DMS114 treated with DMSO at 0.1 percent for 48 hours (cell line): ENCODE measurements at regions not wholly inside any gene's neighbourhood (a gene's known extent, or its start where the extent isn't known, plus 50 kb on each side); places are given as distances from the start of the nearest gene placed in this dataset.
A peak's percentile ranks its signal among the peaks of the same experiment; 100 is the strongest.
"Not testable (repeated sequence)": the region's sequence is repeated elsewhere in the genome, so short reads cannot be mapped to it uniquely, and the experiment has no call there.

ENCODE experiments used
- DNase-seq: peaks from one replicate; lab custom pipeline; 2025; ENCODE audit not compliant: unreplicated experiment; lab: John Stamatoyannopoulos, UW

DNA sequence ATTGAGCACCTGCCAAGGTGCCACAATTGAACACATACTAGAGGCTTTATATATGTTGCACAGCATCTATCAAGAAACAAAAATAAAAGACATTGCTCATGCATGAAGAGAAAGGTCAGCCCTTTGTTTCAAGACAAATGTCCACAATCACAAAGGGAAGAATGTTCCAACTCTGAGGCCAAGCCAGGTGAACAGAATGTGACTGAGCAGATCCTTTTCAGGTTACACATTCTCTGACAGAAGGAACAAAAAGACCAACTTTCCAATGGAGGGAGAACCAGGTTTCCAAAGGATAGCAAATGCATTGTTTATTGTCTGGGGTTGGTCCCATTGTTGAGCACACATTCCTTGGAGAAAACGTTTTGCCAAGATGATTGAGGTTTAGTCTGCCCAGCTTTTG lies 50.2 kb upstream of the FAM174B start:
- no peak for DNase-seq

- no peak for DNase-seq
These were observed 50.6 kb upstream of the FAM174B start for GRCh38 chr15:92706201-92706600.

- no peak for DNase-seq
These were observed 52.4 kb upstream of the FAM174B start for GRCh38 chr15:92707880-92708551.

DNA sequence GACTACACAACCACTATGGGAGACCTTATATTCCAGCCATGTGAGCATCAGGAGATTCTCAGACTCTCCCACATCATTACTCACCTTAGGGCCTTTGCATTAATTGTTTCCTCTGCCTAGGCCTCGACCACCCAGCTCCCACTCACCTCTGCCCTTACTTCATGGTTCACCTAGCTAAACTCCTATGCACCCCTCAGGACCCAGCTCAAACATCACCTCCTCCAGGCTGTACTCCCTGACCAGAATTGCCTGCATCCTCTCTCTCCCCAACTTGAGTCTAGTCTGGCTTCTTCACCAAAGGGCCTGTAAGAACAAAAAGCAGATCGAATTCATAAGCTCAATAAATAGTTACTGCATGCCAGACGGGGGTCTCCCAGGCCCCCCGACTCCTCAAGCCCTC lies 53.1 kb upstream of the FAM174B start:
- no peak for DNase-seq

DNA sequence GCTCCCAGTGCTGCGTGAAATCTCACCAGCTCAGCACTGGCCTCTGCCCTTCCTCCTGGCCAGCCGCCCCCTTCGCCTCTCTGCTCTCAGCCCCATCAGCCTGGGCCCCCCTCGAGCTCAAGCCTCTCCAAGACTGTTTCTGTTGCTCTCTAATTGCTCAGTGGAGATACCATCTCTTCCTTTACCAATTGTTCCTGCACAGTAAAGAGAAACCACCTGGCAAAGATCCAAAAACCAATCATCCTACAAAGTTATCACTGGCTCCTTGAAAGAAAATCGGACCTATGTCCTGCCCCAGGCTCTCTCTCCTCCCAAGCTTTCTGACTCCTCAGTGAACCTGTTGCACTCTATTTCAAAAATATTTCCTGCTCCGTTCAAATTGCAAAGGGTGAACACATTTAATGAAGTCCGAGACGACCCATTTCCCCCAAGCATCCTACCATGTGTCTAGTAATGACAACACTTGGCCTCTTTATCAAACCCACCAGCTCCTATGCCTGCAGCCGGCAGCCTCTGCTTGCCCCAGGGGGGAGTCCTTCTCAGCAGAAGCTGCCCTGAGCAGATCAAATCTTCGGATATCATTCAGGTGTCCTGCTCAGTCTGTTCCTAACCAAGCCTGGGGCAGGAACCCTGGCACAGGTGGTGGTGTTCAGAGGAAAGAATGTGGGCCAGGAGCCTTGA lies 53.7 kb upstream of the FAM174B start:
- no peak for DNase-seq

DNA sequence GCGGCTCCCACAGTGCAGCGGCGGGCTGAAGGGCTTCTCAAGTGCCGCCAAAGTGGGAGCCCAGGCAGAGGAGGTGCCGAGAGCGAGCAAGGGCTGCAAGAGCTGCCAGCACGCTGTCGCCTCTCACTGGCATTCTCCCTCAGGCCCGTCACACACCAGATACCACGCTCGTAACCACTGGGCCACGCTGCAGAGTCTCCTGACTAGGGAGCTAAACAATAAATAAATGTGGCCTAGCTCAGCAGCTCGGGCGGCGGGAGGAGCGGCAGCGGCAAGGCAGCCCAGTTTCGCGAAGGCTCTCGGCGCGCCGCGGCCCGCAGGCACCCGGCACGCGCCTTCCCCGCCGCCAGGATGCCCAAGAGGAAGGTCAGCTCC lies 55.9 kb upstream of the FAM174B start:
- no peak for DNase-seq

- DNase-seq: peak; percentile 47
These were observed 58.5 kb upstream of the FAM174B start for GRCh38 chr15:92714077-92714476.

GRCh38 chr15:92714477-92715401 lies 59.2 kb upstream of the FAM174B start:
- peak; percentile 83 for DNase-seq

GRCh38 chr15:92715758-92716157 lies 60.2 kb upstream of the FAM174B start:
- DNase-seq: no peak

DNA sequence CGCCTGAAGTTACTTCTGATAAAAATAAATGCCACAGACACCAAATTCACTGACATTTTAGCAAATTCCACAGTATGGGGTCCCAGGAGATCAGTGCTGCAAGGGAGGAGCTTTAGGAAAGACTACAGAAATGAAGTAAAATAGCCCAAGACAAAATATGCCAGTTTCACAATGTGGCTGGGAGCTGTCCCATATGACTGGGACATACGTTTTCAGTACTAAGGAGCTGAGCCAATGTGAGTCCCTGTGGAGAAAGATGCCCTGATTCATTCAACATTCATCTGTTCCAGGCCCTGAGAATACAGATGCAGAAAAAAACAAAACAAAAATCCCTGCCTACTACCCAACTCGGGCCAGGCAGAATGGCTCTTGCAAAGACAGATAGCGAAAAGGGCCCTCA lies 63.4 kb upstream of the FAM174B start:
- DNase-seq: no peak

DNA sequence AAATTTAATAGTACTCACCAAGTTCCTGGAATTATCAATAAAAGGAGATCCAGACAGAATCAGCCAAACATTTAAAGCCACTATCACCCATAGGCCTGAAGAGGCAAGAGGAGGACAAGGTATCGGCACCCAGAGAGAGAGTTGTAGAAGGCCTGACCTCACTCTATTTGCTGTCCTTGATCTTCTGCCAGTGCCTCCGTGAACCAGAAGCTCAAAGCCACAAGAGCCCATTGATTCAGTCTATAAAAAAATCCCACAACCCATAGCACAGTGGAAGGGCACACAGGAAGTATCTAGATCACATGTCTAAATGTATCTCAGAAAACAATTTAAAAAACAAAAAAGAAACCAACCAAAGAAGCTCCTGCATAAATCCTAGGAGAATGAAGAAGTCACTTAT lies 68.6 kb upstream of the FAM174B start:
- no peak for DNase-seq

- DNase-seq: no peak
These were observed 69.6 kb upstream of the FAM174B start for GRCh38 chr15:92725171-92725570.

DNA sequence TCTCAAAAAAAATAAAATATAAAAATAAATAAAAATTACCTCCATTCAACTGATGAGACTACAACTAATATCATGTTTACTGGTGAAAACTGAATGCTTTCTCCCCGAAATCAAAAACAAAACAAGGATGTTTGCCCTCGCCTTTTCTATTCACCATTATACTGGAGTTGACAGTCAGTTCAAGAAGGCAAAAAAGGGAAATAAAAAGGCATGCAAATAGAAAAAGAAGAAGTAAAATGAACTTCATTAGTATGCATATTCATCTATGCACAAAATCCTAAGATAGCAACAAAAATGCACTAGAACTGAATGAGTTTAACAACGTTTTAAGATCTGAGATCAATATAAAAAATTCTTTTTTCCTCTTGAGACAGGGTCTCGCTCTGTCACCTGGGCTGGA lies 72.7 kb upstream of the FAM174B start:
- no peak for DNase-seq

DNA sequence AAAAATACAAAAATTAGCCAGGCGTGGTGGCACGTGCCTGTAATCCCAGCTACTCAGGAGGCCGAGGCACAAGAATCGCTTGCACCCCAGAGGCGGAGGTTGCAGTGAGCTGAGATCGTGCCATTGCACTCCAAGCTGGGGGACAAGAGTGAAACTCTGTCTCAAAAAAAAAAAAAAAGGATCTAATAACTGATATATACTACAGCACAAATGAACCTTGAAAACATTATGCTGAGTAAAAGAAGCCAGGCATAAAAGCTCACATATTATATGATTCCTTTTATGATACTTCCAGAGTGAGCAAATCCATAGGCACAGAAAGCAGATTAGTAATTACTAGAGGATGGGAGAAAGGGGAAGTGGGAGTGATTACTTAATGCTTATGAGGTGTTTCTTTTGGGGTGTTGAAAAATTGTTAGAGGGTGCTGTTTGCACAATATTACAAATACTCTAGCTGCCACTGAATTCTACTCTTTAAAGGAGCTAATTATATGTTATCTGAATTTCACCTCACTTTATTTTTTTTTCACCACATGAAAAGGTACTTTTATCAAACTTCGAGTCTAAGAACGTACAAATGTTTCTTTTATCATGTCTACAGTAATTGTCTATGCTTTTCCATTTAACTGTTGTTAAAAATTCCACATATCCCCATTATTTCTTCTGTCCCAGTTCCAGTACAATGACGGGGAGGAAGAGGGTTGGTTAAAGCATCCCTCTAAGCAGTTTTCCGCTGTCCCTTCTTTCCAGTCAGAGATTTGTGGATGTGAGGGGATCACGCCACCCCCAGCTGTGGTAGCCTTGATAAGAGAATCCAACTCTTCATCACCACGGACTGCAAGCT lies 77.7 kb upstream of the FAM174B start:
- no peak for DNase-seq

- DNase-seq: peak; percentile 62
These were observed 78.5 kb upstream of the FAM174B start for GRCh38 chr15:92733934-92734521.

- DNase-seq: not testable (repeated sequence)
These were observed 83.7 kb upstream of the FAM174B start for GRCh38 chr15:92739246-92739645.

DNA sequence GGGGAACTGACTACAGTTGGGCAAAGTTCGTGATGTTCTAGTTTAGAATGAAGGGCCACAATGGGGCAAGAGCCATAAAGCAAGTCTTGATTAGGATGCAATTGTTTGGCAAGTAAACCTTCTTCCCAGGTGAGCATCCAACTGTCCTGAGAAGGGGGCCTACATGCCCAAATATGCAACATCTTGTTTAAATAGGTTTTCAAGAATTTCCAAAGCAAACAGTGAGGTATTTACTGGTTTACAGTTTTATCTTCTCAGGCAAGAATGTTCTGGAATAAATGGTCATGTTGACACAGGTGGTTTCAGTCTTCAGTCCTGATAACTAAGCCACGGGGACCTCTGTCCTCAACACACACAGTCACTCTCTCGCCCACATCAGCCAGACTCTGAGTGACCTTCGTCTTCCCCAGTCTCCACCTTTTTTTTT lies 90.3 kb upstream of the FAM174B start:
- DNase-seq: no peak

DNA sequence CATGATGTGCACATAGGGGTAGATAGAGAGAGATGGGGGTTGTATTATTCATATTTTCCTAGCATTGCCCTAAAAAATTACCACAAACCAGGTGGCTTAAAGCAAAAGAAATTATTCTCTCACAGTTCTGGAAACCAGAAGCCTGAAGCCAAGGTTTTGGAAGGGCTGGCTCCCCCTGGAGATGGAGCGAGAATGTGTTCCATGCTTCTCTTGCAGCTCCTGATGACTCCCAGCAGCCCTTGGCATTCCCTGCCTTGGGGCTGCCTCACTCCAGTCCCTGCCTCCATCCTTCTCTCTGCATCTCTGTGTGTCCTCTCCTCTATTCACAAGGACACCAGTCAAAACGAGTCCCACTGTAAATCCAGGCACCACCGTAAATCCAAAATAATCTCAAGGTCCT lies 91.5 kb upstream of the FAM174B start:
- no peak for DNase-seq

DNA sequence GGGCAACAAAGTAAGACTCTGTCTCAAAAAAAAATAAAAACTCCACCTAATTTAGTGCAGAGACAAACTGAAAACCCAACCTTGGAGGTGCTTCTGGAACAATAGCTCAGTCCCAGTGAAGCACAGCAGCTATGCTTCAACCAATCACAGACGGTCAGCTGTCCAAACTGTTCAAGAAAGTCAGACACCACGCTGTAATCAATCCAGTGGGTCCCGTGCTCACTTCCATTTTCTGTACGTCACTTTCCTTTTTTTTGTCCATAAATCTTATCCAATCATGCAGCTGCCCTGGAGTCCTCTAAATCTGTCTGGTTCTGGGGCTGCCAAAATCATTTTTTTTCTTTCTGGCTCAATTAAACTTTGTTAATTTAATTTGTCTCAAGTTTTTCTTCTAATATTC lies 93.6 kb upstream of the FAM174B start:
- no peak for DNase-seq

DNA sequence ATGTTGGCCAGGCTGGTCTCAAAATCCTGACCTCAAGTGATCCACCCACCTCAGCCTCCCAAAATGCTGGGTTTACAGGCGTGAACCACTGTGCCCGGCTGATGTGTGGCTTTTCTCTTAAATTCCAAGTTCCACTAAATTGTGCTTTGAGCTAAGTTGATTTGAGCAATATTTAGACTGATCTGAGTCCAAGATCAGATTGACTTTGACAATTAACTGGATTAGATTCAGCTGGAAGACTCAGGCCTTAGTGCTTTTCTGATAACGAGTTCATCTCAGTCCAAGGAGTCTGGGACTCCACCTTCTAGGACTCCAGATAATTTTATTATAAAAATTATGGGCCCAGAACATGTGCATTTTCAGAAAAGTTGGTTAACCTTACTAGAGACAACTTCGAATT lies 94.4 kb upstream of the FAM174B start:
- DNase-seq: no peak

- no peak for DNase-seq
These were observed 96.0 kb upstream of the FAM174B start for GRCh38 chr15:92751528-92751927.
